Neural cell (in vitro differentiated cells): ENCODE measurements at regions not wholly inside any gene's neighbourhood (a gene's known extent, or its start where the extent isn't known, plus 50 kb on each side); places are given as distances from the start of the nearest gene placed in this dataset.

Experiments used
- H2AFZ ChIP-seq: fragments of 200-600, 300-800 bp; sonication (generic), shearing (Covaris generic); 2 replicates; pipeline ENCODE4 v1.6.0; 2014; ENCODE audit warnings: low read depth, mild to moderate bottlenecking, antibody characterized with exemption, low read length, moderate library complexity
- H3F3A ChIP-seq: fragments of 200-600 bp; shearing (Covaris generic); 2 replicates; pipeline ENCODE4 v1.6.1; 2016; ENCODE audit warnings: mild to moderate bottlenecking, moderate library complexity, mixed read lengths, antibody characterized with exemption, low read length; ENCODE audit not compliant: insufficient read depth, poor library complexity, severe bottlenecking
- H3K27ac ChIP-seq: fragments of 200-600, 300-800 bp; sonication (generic), shearing (Covaris generic); 2 replicates; pipeline ENCODE4 v1.5.1; 2014; ENCODE audit warnings: mild to moderate bottlenecking, low read length, moderate library complexity
- H3K27me3 ChIP-seq: fragments of 300-800, 200-600 bp; sonication (generic), shearing (Covaris generic); 2 replicates; pipeline ENCODE4 v1.6.0; 2014; ENCODE audit warnings: mild to moderate bottlenecking, low read depth, low read length, moderate library complexity; ENCODE audit not compliant: insufficient read depth
- H3K36me3 ChIP-seq: fragments of 300-800, 200-600 bp; sonication (generic), shearing (Covaris generic); 2 replicates; pipeline ENCODE4 v1.5.1; 2014; ENCODE audit warnings: mild to moderate bottlenecking, antibody characterized with exemption, low read length, moderate library complexity; ENCODE audit not compliant: insufficient read depth
- H3K4me2 ChIP-seq: fragments of 300-800, 200-600 bp; sonication (generic), shearing (Covaris generic); 2 replicates; pipeline ENCODE4 v1.6.0; 2014; ENCODE audit warnings: mild to moderate bottlenecking, low read length
- H3K4me3 ChIP-seq: fragments of 300-800, 200-600 bp; sonication (generic), shearing (Covaris generic); 2 replicates; pipeline ENCODE4 v1.5.1; 2014; ENCODE audit warnings: mild to moderate bottlenecking, low read length, moderate library complexity
- H3K79me2 ChIP-seq: fragments of 200-600 bp; shearing (Covaris generic); replicated peaks from 2 replicates; pipeline ENCODE4 v1.6.0; 2014; ENCODE audit warnings: mild to moderate bottlenecking, low read length, moderate library complexity; ENCODE audit not compliant: insufficient read depth
- H3K9ac ChIP-seq: fragments of 300-800, 200-600 bp; sonication (generic), shearing (Covaris generic); 2 replicates; pipeline ENCODE4 v1.6.1; 2016; ENCODE audit warnings: mild to moderate bottlenecking, low read length, mixed read lengths
- H3K9me2 ChIP-seq: fragments of 200-600 bp; shearing (Covaris generic); 2 replicates; pipeline ENCODE4 v1.6.1; 2016; ENCODE audit warnings: mild to moderate bottlenecking, low read length, mixed read lengths; ENCODE audit not compliant: insufficient read depth
- H3K9me3 ChIP-seq: fragments of 200-600, 300-800 bp; sonication (generic), shearing (Covaris generic); 2 replicates; pipeline ENCODE4 v1.6.1; 2016; ENCODE audit warnings: mild to moderate bottlenecking, mixed run types, low read length, moderate library complexity, mixed read lengths
- H4K20me1 ChIP-seq: fragments of 200-600 bp; shearing (Covaris generic); 2 replicates; pipeline ENCODE4 v1.6.1; 2016; ENCODE audit warnings: mild to moderate bottlenecking, mixed run types; ENCODE audit not compliant: insufficient read depth
- EP300 ChIP-seq: fragments of 450-650 bp; conservative IDR thresholded peaks from 2 replicates; pipeline ENCODE4 v1.6.1; 2014; ENCODE audit warnings: antibody characterized with exemption, mild to moderate bottlenecking, moderate library complexity; ENCODE audit not compliant: poor library complexity, severe bottlenecking
- EZH2 ChIP-seq: fragments of 200-600, 300-800 bp; shearing (Covaris generic), sonication (generic); IDR thresholded peaks from 2 replicates; pipeline ENCODE4 v1.6.1; 2014; ENCODE audit warnings: antibody characterized with exemption, low read length, borderline replicate concordance, mild to moderate bottlenecking; ENCODE audit not compliant: insufficient read depth, poor library complexity, severe bottlenecking
- MXI1 ChIP-seq: fragments of 450-650 bp; conservative IDR thresholded peaks from 2 replicates; pipeline ENCODE4 v1.6.1; 2014; ENCODE audit warnings: antibody characterized with exemption, mild to moderate bottlenecking; ENCODE audit not compliant: poor library complexity, severe bottlenecking
- POLR2AphosphoS5 ChIP-seq: IDR thresholded peaks from 2 replicates; pipeline ENCODE4 v1.6.1; 2012
- RAD21 ChIP-seq: fragments of 450-650 bp; conservative IDR thresholded peaks from 2 replicates; pipeline ENCODE4 v1.6.1; 2014; ENCODE audit warnings: antibody characterized with exemption, mild to moderate bottlenecking, moderate library complexity
- SMC3 ChIP-seq: fragments of 450-650 bp; conservative IDR thresholded peaks from 2 replicates; pipeline ENCODE4 v1.6.1; 2014; ENCODE audit warnings: antibody characterized with exemption, mild to moderate bottlenecking, moderate library complexity; ENCODE audit not compliant: poor library complexity
- TAF1 ChIP-seq: IDR thresholded peaks from 2 replicates; pipeline ENCODE4 v1.6.1; 2012; ENCODE audit warnings: low read depth
- TF ChIP-seq, protein P1 (sequence below): IDR thresholded peaks from 2 replicates; pipeline ENCODE4 v1.6.1; 2012; ENCODE audit warnings: borderline replicate concordance
- TF ChIP-seq, protein P2 (sequence below): fragments of 450-650 bp; IDR thresholded peaks from 2 replicates; pipeline ENCODE4 v1.5.1; 2014; ENCODE audit warnings: antibody characterized with exemption, mild to moderate bottlenecking, moderate library complexity; ENCODE audit not compliant: poor library complexity, severe bottlenecking

DNA sequence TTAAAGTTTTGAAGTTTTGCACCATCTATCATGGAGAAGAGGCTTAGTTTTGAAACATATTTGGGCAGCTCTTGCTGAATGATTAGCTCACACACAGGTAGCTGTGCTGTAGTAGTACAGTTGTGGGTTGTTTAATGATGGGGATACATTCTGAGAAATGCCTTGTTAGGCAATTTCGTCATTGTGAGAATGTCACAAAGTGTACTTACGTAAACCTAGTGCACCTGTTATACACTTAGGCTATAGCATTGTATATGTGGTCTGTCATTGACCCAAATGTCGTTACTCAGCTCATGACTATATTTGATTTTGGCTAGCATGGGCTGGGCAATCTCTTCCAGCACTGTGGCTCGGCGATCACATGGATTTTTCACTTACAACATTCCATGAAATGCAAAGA lies 247.2 kb upstream of the IGFBP3 start:
- Histone ChIP-seq H3K79me2 (no peaks in the 10 kb centered on the region), H3K9ac (no peak overlapping the region), H3K36me3 (no peaks in the 10 kb centered on the region), H3K4me2 (no peak overlapping the region), H3K9me2 (no peaks in the 10 kb centered on the region), H3K27me3 (no peaks in the 10 kb centered on the region), H2AFZ (no peak overlapping the region), H3F3A (no peaks in the 10 kb centered on the region), H4K20me1 (no peaks in the 10 kb centered on the region), H3K9me3 (no peaks in the 10 kb centered on the region), H3K27ac (no peak overlapping the region), H3K4me3 (no peak overlapping the region)
- TF ChIP-seq, protein P1, sequence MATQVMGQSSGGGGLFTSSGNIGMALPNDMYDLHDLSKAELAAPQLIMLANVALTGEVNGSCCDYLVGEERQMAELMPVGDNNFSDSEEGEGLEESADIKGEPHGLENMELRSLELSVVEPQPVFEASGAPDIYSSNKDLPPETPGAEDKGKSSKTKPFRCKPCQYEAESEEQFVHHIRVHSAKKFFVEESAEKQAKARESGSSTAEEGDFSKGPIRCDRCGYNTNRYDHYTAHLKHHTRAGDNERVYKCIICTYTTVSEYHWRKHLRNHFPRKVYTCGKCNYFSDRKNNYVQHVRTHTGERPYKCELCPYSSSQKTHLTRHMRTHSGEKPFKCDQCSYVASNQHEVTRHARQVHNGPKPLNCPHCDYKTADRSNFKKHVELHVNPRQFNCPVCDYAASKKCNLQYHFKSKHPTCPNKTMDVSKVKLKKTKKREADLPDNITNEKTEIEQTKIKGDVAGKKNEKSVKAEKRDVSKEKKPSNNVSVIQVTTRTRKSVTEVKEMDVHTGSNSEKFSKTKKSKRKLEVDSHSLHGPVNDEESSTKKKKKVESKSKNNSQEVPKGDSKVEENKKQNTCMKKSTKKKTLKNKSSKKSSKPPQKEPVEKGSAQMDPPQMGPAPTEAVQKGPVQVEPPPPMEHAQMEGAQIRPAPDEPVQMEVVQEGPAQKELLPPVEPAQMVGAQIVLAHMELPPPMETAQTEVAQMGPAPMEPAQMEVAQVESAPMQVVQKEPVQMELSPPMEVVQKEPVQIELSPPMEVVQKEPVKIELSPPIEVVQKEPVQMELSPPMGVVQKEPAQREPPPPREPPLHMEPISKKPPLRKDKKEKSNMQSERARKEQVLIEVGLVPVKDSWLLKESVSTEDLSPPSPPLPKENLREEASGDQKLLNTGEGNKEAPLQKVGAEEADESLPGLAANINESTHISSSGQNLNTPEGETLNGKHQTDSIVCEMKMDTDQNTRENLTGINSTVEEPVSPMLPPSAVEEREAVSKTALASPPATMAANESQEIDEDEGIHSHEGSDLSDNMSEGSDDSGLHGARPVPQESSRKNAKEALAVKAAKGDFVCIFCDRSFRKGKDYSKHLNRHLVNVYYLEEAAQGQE: no peak
- TF ChIP-seq, protein P2, sequence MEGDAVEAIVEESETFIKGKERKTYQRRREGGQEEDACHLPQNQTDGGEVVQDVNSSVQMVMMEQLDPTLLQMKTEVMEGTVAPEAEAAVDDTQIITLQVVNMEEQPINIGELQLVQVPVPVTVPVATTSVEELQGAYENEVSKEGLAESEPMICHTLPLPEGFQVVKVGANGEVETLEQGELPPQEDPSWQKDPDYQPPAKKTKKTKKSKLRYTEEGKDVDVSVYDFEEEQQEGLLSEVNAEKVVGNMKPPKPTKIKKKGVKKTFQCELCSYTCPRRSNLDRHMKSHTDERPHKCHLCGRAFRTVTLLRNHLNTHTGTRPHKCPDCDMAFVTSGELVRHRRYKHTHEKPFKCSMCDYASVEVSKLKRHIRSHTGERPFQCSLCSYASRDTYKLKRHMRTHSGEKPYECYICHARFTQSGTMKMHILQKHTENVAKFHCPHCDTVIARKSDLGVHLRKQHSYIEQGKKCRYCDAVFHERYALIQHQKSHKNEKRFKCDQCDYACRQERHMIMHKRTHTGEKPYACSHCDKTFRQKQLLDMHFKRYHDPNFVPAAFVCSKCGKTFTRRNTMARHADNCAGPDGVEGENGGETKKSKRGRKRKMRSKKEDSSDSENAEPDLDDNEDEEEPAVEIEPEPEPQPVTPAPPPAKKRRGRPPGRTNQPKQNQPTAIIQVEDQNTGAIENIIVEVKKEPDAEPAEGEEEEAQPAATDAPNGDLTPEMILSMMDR: no peak
- no peak for TF ChIP-seq TAF1
- no peak for TF ChIP-seq RAD21
- no peak for TF ChIP-seq SMC3
- TF ChIP-seq EP300: no peak
- no peak for TF ChIP-seq EZH2
- no peak for TF ChIP-seq MXI1
- no peak for TF ChIP-seq POLR2AphosphoS5

DNA sequence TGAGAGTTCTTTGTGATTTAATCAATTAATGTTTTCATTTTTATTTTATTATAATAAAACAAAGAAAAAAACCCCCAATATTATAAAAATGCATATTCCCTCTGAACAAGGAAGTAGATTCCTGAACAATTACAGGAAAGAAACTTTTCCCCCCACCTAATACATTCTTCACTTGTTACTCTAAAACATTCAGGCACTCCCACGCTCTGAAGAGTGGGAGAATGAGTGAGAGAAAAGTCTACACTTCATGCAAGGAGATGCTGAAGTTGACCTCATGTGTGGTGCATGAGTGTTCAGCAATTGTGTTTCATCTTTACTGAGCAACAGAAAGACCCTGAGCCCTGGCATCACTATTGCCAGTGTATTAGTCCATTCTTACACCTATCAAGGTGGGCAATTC lies 244.2 kb upstream of the IGFBP3 start:
- Histone ChIP-seq H3K9me3 (no peaks in the 10 kb centered on the region), H2AFZ (no peak overlapping the region), H3K27me3 (no peaks in the 10 kb centered on the region), H3K27ac (no peak overlapping the region), H3F3A (no peaks in the 10 kb centered on the region), H3K4me3 (no peak overlapping the region), H3K9me2 (no peaks in the 10 kb centered on the region), H4K20me1 (no peaks in the 10 kb centered on the region), H3K4me2 (no peak overlapping the region), H3K9ac (no peak overlapping the region), H3K36me3 (no peaks in the 10 kb centered on the region), H3K79me2 (no peaks in the 10 kb centered on the region)
- no peak for TF ChIP-seq EP300

DNA sequence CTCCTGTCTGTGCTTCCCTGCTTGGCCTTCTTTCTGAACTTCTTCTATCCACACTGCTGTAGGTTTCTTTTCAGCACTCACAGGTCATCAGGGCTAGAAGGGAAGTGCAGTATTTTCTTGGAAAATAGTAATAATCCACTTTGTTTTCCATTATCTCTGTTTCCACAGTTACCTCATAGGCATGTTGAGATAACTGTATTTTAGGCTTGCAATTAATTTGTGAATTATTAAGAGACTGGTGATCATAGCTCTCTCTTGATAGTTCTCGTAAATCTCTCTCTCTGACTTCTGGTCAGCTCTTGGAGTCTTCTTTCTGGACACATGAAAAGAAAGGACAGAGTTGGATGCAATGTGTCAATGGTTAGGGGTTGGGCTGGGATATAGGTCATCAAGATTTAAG lies 243.6 kb upstream of the IGFBP3 start:
- Histone ChIP-seq H3K9me2 (no peaks in the 10 kb centered on the region), H3K79me2 (no peaks in the 10 kb centered on the region), H2AFZ (no peak overlapping the region), H3K27me3 (no peaks in the 10 kb centered on the region), H4K20me1 (no peaks in the 10 kb centered on the region), H3K9ac (no peak overlapping the region), H3K36me3 (no peaks in the 10 kb centered on the region), H3F3A (no peaks in the 10 kb centered on the region), H3K4me2 (no peak overlapping the region), H3K4me3 (no peak overlapping the region), H3K9me3 (no peaks in the 10 kb centered on the region), H3K27ac (no peak overlapping the region)
- TF ChIP-seq MXI1: no peak
- no peak for TF ChIP-seq POLR2AphosphoS5
- no peak for TF ChIP-seq EZH2
- TF ChIP-seq, protein P2: no peak
- no peak for TF ChIP-seq SMC3
- TF ChIP-seq TAF1: no peak
- TF ChIP-seq, protein P1: no peak
- no peak for TF ChIP-seq EP300
- no peak for TF ChIP-seq RAD21
